ENCODE measurements at regions not wholly inside any gene's neighbourhood (a gene's known extent, or its start where the extent isn't known, plus 50 kb on each side); places are given as distances from the start of the nearest gene placed in this dataset.

- Histone ChIP-seq H3K36me3 (replicated peaks in 1 of 2; ENCODE audit: control insufficient read depth in 1 of 2, insufficient read depth in 2 of 2, low read length in 2 of 2) (no peaks in the 10 kb centered on the region), H3K9ac (ENCODE audit: insufficient read depth, low read length, poor library complexity, severe bottlenecking) (no peak overlapping the region), H3K27me3 (ENCODE audit: control insufficient read depth in 2 of 2, insufficient read depth in 2 of 2, low read length in 2 of 2) (no peaks in the 10 kb centered on the region), H3K4me2 (replicated peaks; ENCODE audit: extremely low read depth, low read length, poor library complexity, severe bottlenecking) (no peak overlapping the region), H3K4me1 (ENCODE audit: control insufficient read depth in 1 of 2, insufficient read depth in 2 of 2, low read length in 2 of 2) (no peaks in the 10 kb centered on the region), H2AFZ (ENCODE audit: insufficient read depth, low read depth, low read length, poor library complexity, severe bottlenecking) (no peak overlapping the region), H3K27ac (ENCODE audit: low read depth in 1 of 2, low read length in 2 of 2) (no peak overlapping the region), H4K20me1 (ENCODE audit: insufficient read depth, low read length) (no peaks in the 10 kb centered on the region), H3K4me3 (replicated peaks in 1 of 3; ENCODE audit: low read depth in 2 of 3, low read length in 3 of 3) (no peak overlapping the region), H3K9me3 (replicated peaks in 1 of 2; ENCODE audit: control insufficient read depth in 1 of 2, insufficient read depth in 1 of 2, low read length in 2 of 2) (no peaks in the 10 kb centered on the region), H3K79me2 (ENCODE audit: insufficient read depth, low read length) (no peaks in the 10 kb centered on the region)
- Mint-ChIP-seq H3K36me3 (no peaks in the 10 kb centered on the region), H3K27ac (no peak overlapping the region), H3K27me3 (ENCODE audit: low read depth in 3 of 3) (no peaks in the 10 kb centered on the region), H3K4me3 (no peak overlapping the region), H3K4me1 (no peaks in the 10 kb centered on the region), H3K9me3 (peaks cover 2 to 22% (median 7%) of the 10 kb centered on the region in 7 donors)
- intact Hi-C loops (cut with micrococcal nuclease): no loop called here
- TF ChIP-seq CTCF (IDR thresholded peaks at IDR 0.05): no peak
- 88% methylated on average over 5 of the region's 5 CpGs for WGBS (ENCODE audit: insufficient coverage)
- no peak for DNase-seq
These were observed 57.9 kb upstream of the BNC2 start for GRCh38 chr9:16928179-16928945.

GRCh38 chr9:16925426-16925825 lies 55.0 kb upstream of the BNC2 start:
- WGBS (ENCODE audit: insufficient coverage): no CpG with 5 or more reads among the region's 1 CpG
- intact Hi-C loops (cut with micrococcal nuclease): no loop called here
- no peak overlapping the region for H3K4me3 ChIP-seq (replicated peaks in 1 of 3; ENCODE audit: low read depth in 2 of 3, low read length in 3 of 3)
- no peak for TF ChIP-seq CTCF (IDR thresholded peaks at IDR 0.05)
- no peak overlapping the region for H3K4me2 ChIP-seq (replicated peaks; ENCODE audit: extremely low read depth, low read length, poor library complexity, severe bottlenecking)
- Mint-ChIP-seq H3K36me3 (no peaks in the 10 kb centered on the region), H3K4me1 (no peaks in the 10 kb centered on the region), H3K27ac (no peak overlapping the region), H3K4me3 (no peak overlapping the region), H3K9me3 (peaks cover 0 to 22% (median 4%) of the 10 kb centered on the region in 7 donors), H3K27me3 (ENCODE audit: low read depth in 3 of 3) (peaks cover 0 to 4% (median 2%) of the 10 kb centered on the region in 3 donors)
- no peak for DNase-seq
- H4K20me1 ChIP-seq (ENCODE audit: insufficient read depth, low read length): no peaks in the 10 kb centered on the region
- no peak overlapping the region for H3K27ac ChIP-seq (ENCODE audit: low read depth in 1 of 2, low read length in 2 of 2)
- H3K79me2 ChIP-seq (ENCODE audit: insufficient read depth, low read length): no peaks in the 10 kb centered on the region
- H3K4me1 ChIP-seq (ENCODE audit: control insufficient read depth in 1 of 2, insufficient read depth in 2 of 2, low read length in 2 of 2): no peaks in the 10 kb centered on the region
- no peaks in the 10 kb centered on the region for H3K27me3 ChIP-seq (ENCODE audit: control insufficient read depth in 2 of 2, insufficient read depth in 2 of 2, low read length in 2 of 2)
- no peaks in the 10 kb centered on the region for H3K36me3 ChIP-seq (replicated peaks in 1 of 2; ENCODE audit: control insufficient read depth in 1 of 2, insufficient read depth in 2 of 2, low read length in 2 of 2)
- H3K9me3 ChIP-seq (replicated peaks in 1 of 2; ENCODE audit: control insufficient read depth in 1 of 2, insufficient read depth in 1 of 2, low read length in 2 of 2): no peaks in the 10 kb centered on the region
- no peak overlapping the region for H2AFZ ChIP-seq (ENCODE audit: insufficient read depth, low read depth, low read length, poor library complexity, severe bottlenecking)
- H3K9ac ChIP-seq (ENCODE audit: insufficient read depth, low read length, poor library complexity, severe bottlenecking): no peak overlapping the region

Data from CD14-positive monocyte (primary cell).